ENCODE measurements at regions not wholly inside any gene's neighbourhood (a gene's known extent, or its start where the extent isn't known, plus 50 kb on each side); places are given as distances from the start of the nearest gene placed in this dataset.

GRCh38 chr4:114472269-114473032, 126.2 kb upstream of the UGT8 start:
- no peaks in the 10 kb centered on the region for H3K9me3 ChIP-seq
- TF ChIP-seq CTCF (IDR thresholded peaks at IDR 0.05): no peak
- peak in 1 of 3 donors; percentile 24 for DNase-seq
- H3K4me1 ChIP-seq (ENCODE audit: low read depth): no peaks in the 10 kb centered on the region
- H3K36me3 ChIP-seq (ENCODE audit: low read depth): no peaks in the 10 kb centered on the region
- intact Hi-C loops (cut with DNase I, micrococcal nuclease): no loop called here
- no peak for ATAC-seq
- no peak overlapping the region for H3K4me3 ChIP-seq

- Histone ChIP-seq H3K9me3 (no peaks in the 10 kb centered on the region), H3K36me3 (ENCODE audit: low read depth) (no peaks in the 10 kb centered on the region), H3K4me3 (no peak overlapping the region), H3K4me1 (ENCODE audit: low read depth) (no peaks in the 10 kb centered on the region)
- DNase-seq: no peak
- no peak for TF ChIP-seq CTCF (IDR thresholded peaks at IDR 0.05)
- ATAC-seq: no peak
- intact Hi-C loops (cut with DNase I, micrococcal nuclease): no loop called here
These were observed 124.3 kb upstream of the UGT8 start for GRCh38 chr4:114474188-114474800.

GRCh38 chr4:114476310-114476709, 122.3 kb upstream of the UGT8 start:
- no peaks in the 10 kb centered on the region for H3K9me3 ChIP-seq
- no peaks in the 10 kb centered on the region for H3K4me1 ChIP-seq (ENCODE audit: low read depth)
- no peaks in the 10 kb centered on the region for H3K36me3 ChIP-seq (ENCODE audit: low read depth)
- DNase-seq (no peak), ATAC-seq (no peak)
- TF ChIP-seq CTCF (IDR thresholded peaks at IDR 0.05): no peak
- intact Hi-C loops (cut with DNase I, micrococcal nuclease): no loop called here
- no peak overlapping the region for H3K4me3 ChIP-seq

GRCh38 chr4:114479595-114479994, 119.0 kb upstream of the UGT8 start:
- DNase-seq (no peak), ATAC-seq (no peak)
- intact Hi-C loops (cut with DNase I, micrococcal nuclease): no loop called here
- H3K9me3 ChIP-seq: no peaks in the 10 kb centered on the region
- no peak for TF ChIP-seq CTCF (IDR thresholded peaks at IDR 0.05)
- no peaks in the 10 kb centered on the region for H3K36me3 ChIP-seq (ENCODE audit: low read depth)
- H3K4me3 ChIP-seq: no peak overlapping the region
- no peaks in the 10 kb centered on the region for H3K4me1 ChIP-seq (ENCODE audit: low read depth)

GRCh38 chr4:114481856-114482255, 116.8 kb upstream of the UGT8 start:
- no peaks in the 10 kb centered on the region for H3K36me3 ChIP-seq (ENCODE audit: low read depth)
- H3K4me3 ChIP-seq: no peak overlapping the region
- intact Hi-C loops (cut with DNase I, micrococcal nuclease): no loop called here
- no peak for TF ChIP-seq CTCF (IDR thresholded peaks at IDR 0.05)
- H3K4me1 ChIP-seq (ENCODE audit: low read depth): no peaks in the 10 kb centered on the region
- no peak for ATAC-seq
- DNase-seq: peak in 1 of 3 donors; percentile 39
- no peaks in the 10 kb centered on the region for H3K9me3 ChIP-seq
